CD14-positive monocyte (primary cell): ENCODE measurements at regions not wholly inside any gene's neighbourhood (a gene's known extent, or its start where the extent isn't known, plus 50 kb on each side); places are given as distances from the start of the nearest gene placed in this dataset.

ENCODE experiments used
- DNase-seq, 3 donors: peaks; one replicate each; pipeline ENCODE4 v3.0.0-alpha.2; 2011 to 2022
- H2AFZ ChIP-seq: 2 replicates; pipeline ENCODE4 v1.6.0; 2012; ENCODE audit warnings: mild to moderate bottlenecking, low read depth, low read length, inconsistent platforms; ENCODE audit not compliant: insufficient read depth, poor library complexity, severe bottlenecking
- H3K27ac ChIP-seq, 2 donors: 1 replicate in 1 of 2; 2 replicates in 1 of 2; pipeline ENCODE4 v1.5.1; 2012 to 2013; ENCODE audit warnings: low read length in 2 of 2, control low read depth in 1 of 2, inconsistent platforms in 1 of 2, low read depth in 1 of 2, mild to moderate bottlenecking in 1 of 2
- H3K27me3 ChIP-seq, 2 donors: one replicate each; pipeline versions ENCODE4 v1.6.0 to v1.6.1; 2011 to 2013; ENCODE audit warnings: low read length in 2 of 2; ENCODE audit not compliant: control insufficient read depth in 2 of 2, insufficient read depth in 2 of 2
- H3K36me3 ChIP-seq, 2 donors: replicated peaks in 1 of 2; 1 replicate in 1 of 2; 2 replicates in 1 of 2; pipeline versions ENCODE4 v1.5.1 to v1.6.1; 2012 to 2013; ENCODE audit warnings: low read length in 2 of 2, control low read depth in 1 of 2, inconsistent platforms in 1 of 2, mild to moderate bottlenecking in 1 of 2; ENCODE audit not compliant: insufficient read depth in 2 of 2, control insufficient read depth in 1 of 2
- H3K4me1 ChIP-seq, 2 donors: 1 replicate in 1 of 2; 2 replicates in 1 of 2; pipeline versions ENCODE4 v1.5.1 to v1.6.1; 2012 to 2013; ENCODE audit warnings: low read length in 2 of 2, control low read depth in 1 of 2, inconsistent platforms in 1 of 2, mild to moderate bottlenecking in 1 of 2, moderate library complexity in 1 of 2; ENCODE audit not compliant: insufficient read depth in 2 of 2, control insufficient read depth in 1 of 2
- H3K4me2 ChIP-seq: replicated peaks from 2 replicates; pipeline ENCODE3; 2012; ENCODE audit warnings: low read length, moderate library complexity, mild to moderate bottlenecking; ENCODE audit not compliant: poor library complexity, severe bottlenecking; ENCODE audit errors: extremely low read depth
- H3K4me3 ChIP-seq, 3 experiments: fragments of 200-600 bp in 1 of 3; sonication (generic) in 1 of 3; replicated peaks in 1 of 3; 1 replicate in 2 of 3; 2 replicates in 1 of 3; pipeline ENCODE4 v1.5.1; 2011 to 2013; ENCODE audit warnings: low read length in 3 of 3, mild to moderate bottlenecking in 3 of 3, control low read depth in 2 of 3, low read depth in 2 of 3, inconsistent platforms in 1 of 3, moderate library complexity in 1 of 3
- H3K79me2 ChIP-seq: 2 replicates; pipeline ENCODE4 v1.6.0; 2012; ENCODE audit warnings: mild to moderate bottlenecking, control low read depth, inconsistent platforms, low read length, moderate library complexity; ENCODE audit not compliant: insufficient read depth
- H3K9ac ChIP-seq: 2 replicates; pipeline ENCODE4 v1.6.0; 2017; ENCODE audit warnings: low read length, mild to moderate bottlenecking; ENCODE audit not compliant: insufficient read depth, poor library complexity, severe bottlenecking
- H3K9me3 ChIP-seq, 2 donors: replicated peaks in 1 of 2; 1 replicate in 1 of 2; 2 replicates in 1 of 2; pipeline versions ENCODE4 v1.5.1 to v1.6.1; 2012 to 2013; ENCODE audit warnings: low read length in 2 of 2, control low read depth in 1 of 2; ENCODE audit not compliant: control insufficient read depth in 1 of 2, insufficient read depth in 1 of 2
- H4K20me1 ChIP-seq: 2 replicates; pipeline ENCODE4 v1.6.0; 2012; ENCODE audit warnings: mild to moderate bottlenecking, low read length, control low read depth, moderate library complexity; ENCODE audit not compliant: insufficient read depth
- H3K27ac Mint-ChIP-seq, 7 donors: one replicate each; pipeline ENCODE4 v1.8.0; 2020; ENCODE audit warnings: mild to moderate bottlenecking in 7 of 7, mixed read lengths in 7 of 7, moderate library complexity in 6 of 7, inconsistent platforms in 2 of 7
- H3K27me3 Mint-ChIP-seq, 3 donors: one replicate each; pipeline ENCODE4 v1.8.0; 2021 to 2022; ENCODE audit warnings: low read depth in 3 of 3, mild to moderate bottlenecking in 3 of 3, mixed read lengths in 3 of 3, moderate library complexity in 3 of 3, inconsistent platforms in 1 of 3
- H3K36me3 Mint-ChIP-seq, 2 donors: one replicate each; pipeline ENCODE4 v1.8.0; 2020; ENCODE audit warnings: mixed read lengths in 2 of 2, inconsistent platforms in 1 of 2, mild to moderate bottlenecking in 1 of 2
- H3K4me1 Mint-ChIP-seq: one replicate; pipeline ENCODE4 v1.8.0; 2020; ENCODE audit warnings: mild to moderate bottlenecking, mixed read lengths
- H3K4me3 Mint-ChIP-seq, 2 donors: one replicate each; pipeline ENCODE4 v1.8.0; 2020; ENCODE audit warnings: mild to moderate bottlenecking in 2 of 2, mixed read lengths in 2 of 2, moderate library complexity in 1 of 2
- H3K9me3 Mint-ChIP-seq, 7 donors: one replicate each; pipeline ENCODE4 v1.8.0; 2020 to 2022; ENCODE audit warnings: mixed read lengths in 7 of 7, mild to moderate bottlenecking in 6 of 7, moderate library complexity in 6 of 7, inconsistent platforms in 2 of 7
- WGBS: methylation state at CpG from one replicate; pipeline ENCODE4 v1.1.5; 2013; ENCODE audit warnings: missing lambda C conversion rate; ENCODE audit not compliant: insufficient coverage; 5-methylcytosine and 5-hydroxymethylcytosine counted together
- intact Hi-C, 2 donors: fragments of 100-400 bp; cut with micrococcal nuclease; formaldehyde crosslinking; loops; one replicate each; pipeline versions ENCODE4 v1.15.0 to v1.15.1; 2023
- TF ChIP-seq, protein P1 (sequence below): fragments of 200-600 bp; IDR thresholded peaks from one replicate; pipeline ENCODE4 v1.8.0; 2022; ENCODE audit warnings: antibody characterized with exemption, mild to moderate bottlenecking

GRCh38 chr1:69191335-69191734, 376.4 kb upstream of the LRRC7 start:
- Histone ChIP-seq H3K4me3 (no peak overlapping the region), H3K27me3 (no peaks in the 10 kb centered on the region), H3K36me3 (no peaks in the 10 kb centered on the region), H3K4me2 (no peak overlapping the region), H3K9ac (no peak overlapping the region), H3K79me2 (no peaks in the 10 kb centered on the region), H2AFZ (no peak overlapping the region), H3K27ac (no peak overlapping the region), H3K4me1 (no peaks in the 10 kb centered on the region), H4K20me1 (no peaks in the 10 kb centered on the region), H3K9me3 (no peaks in the 10 kb centered on the region)
- H3K9me3 Mint-ChIP-seq = peaks cover 0 to 8% (median 4%) of the 10 kb centered on the region in 7 donors
- no peak overlapping the region for H3K27ac Mint-ChIP-seq
- TF ChIP-seq, protein P1, sequence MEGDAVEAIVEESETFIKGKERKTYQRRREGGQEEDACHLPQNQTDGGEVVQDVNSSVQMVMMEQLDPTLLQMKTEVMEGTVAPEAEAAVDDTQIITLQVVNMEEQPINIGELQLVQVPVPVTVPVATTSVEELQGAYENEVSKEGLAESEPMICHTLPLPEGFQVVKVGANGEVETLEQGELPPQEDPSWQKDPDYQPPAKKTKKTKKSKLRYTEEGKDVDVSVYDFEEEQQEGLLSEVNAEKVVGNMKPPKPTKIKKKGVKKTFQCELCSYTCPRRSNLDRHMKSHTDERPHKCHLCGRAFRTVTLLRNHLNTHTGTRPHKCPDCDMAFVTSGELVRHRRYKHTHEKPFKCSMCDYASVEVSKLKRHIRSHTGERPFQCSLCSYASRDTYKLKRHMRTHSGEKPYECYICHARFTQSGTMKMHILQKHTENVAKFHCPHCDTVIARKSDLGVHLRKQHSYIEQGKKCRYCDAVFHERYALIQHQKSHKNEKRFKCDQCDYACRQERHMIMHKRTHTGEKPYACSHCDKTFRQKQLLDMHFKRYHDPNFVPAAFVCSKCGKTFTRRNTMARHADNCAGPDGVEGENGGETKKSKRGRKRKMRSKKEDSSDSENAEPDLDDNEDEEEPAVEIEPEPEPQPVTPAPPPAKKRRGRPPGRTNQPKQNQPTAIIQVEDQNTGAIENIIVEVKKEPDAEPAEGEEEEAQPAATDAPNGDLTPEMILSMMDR = no peak
- no peak for DNase-seq
- H3K4me1 Mint-ChIP-seq = no peaks in the 10 kb centered on the region
- no peaks in the 10 kb centered on the region for H3K36me3 Mint-ChIP-seq
- H3K4me3 Mint-ChIP-seq = no peak overlapping the region
- intact Hi-C loops = no loop called here
- no peaks in the 10 kb centered on the region for H3K27me3 Mint-ChIP-seq

GRCh38 chr1:69195136-69195535, 372.6 kb upstream of the LRRC7 start:
- WGBS = no CpG with 5 or more reads among the region's 2 CpGs
- Mint-ChIP-seq H3K27me3 (no peaks in the 10 kb centered on the region), H3K36me3 (no peaks in the 10 kb centered on the region), H3K4me3 (no peak overlapping the region), H3K4me1 (no peaks in the 10 kb centered on the region), H3K9me3 (peaks cover 0 to 4% (median 2%) of the 10 kb centered on the region in 7 donors), H3K27ac (no peak overlapping the region)
- H3K27ac ChIP-seq = no peak overlapping the region
- no peaks in the 10 kb centered on the region for H4K20me1 ChIP-seq
- intact Hi-C loops = no loop called here
- H3K27me3 ChIP-seq = no peaks in the 10 kb centered on the region
- H3K9ac ChIP-seq = no peak overlapping the region
- no peak overlapping the region for H3K4me3 ChIP-seq
- no peak overlapping the region for H2AFZ ChIP-seq
- no peaks in the 10 kb centered on the region for H3K36me3 ChIP-seq
- no peak for DNase-seq
- no peak overlapping the region for H3K4me2 ChIP-seq
- no peaks in the 10 kb centered on the region for H3K4me1 ChIP-seq
- no peaks in the 10 kb centered on the region for H3K9me3 ChIP-seq
- TF ChIP-seq, protein P1 = no peak
- H3K79me2 ChIP-seq = no peaks in the 10 kb centered on the region
